Hematopoietic multipotent progenitor cell treated with erythropoietin and hydrocortisone succinate and interleukin-3 and kit ligand, for 4 days (in vitro differentiated cells): ENCODE measurements at regions not wholly inside any gene's neighbourhood (a gene's known extent, or its start where the extent isn't known, plus 50 kb on each side); places are given as distances from the start of the nearest gene placed in this dataset.
A peak's percentile ranks its signal among the peaks of the same experiment; 100 is the strongest.

Source experiments
- DNase-seq: peaks from one replicate; pipeline ENCODE4 v3.0.0-alpha.2; 2015

GRCh38 chr15:47887241-47887800 is 170.0 kb downstream of the SEMA6D start:
- DNase-seq, result no peak

- DNase-seq, result no peak
Observed at GRCh38 chr15:47888385-47889100, 171.2 kb downstream of the SEMA6D start.

- no peak for DNase-seq
Observed at GRCh38 chr15:47890397-47891150, 173.3 kb downstream of the SEMA6D start.

GRCh38 chr15:47897525-47897924 is 180.2 kb downstream of the SEMA6D start:
- no peak for DNase-seq

GRCh38 chr15:47900751-47901150 is 183.4 kb downstream of the SEMA6D start:
- DNase-seq, result no peak

GRCh38 chr15:47903368-47903767 is 186.1 kb downstream of the SEMA6D start:
- DNase-seq, result no peak

- DNase-seq, result no peak
Observed at GRCh38 chr15:47908486-47908885, 191.2 kb downstream of the SEMA6D start.

GRCh38 chr15:47908950-47909670 is 191.8 kb downstream of the SEMA6D start:
- no peak for DNase-seq

- DNase-seq, result peak; percentile 26
Observed at GRCh38 chr15:47912910-47913309, 195.6 kb downstream of the SEMA6D start.

- DNase-seq, result peak; percentile 32
Observed at GRCh38 chr15:47917881-47918280, 200.6 kb downstream of the SEMA6D start.

GRCh38 chr15:47918877-47919276 is 201.6 kb downstream of the SEMA6D start:
- no peak for DNase-seq

GRCh38 chr15:47924381-47924780 is 196.4 kb upstream of the SLC24A5 start:
- no peak for DNase-seq

GRCh38 chr15:47929138-47929803 is 191.5 kb upstream of the SLC24A5 start:
- no peak for DNase-seq

- no peak for DNase-seq
Observed at GRCh38 chr15:47932261-47932660, 188.5 kb upstream of the SLC24A5 start.

GRCh38 chr15:47932951-47933641 is 187.7 kb upstream of the SLC24A5 start:
- DNase-seq, result no peak

- DNase-seq, result no peak
Observed at GRCh38 chr15:47933865-47934264, 186.9 kb upstream of the SLC24A5 start.

GRCh38 chr15:47934342-47934741 is 186.4 kb upstream of the SLC24A5 start:
- DNase-seq, result no peak

GRCh38 chr15:47937834-47938233 is 183.0 kb upstream of the SLC24A5 start:
- DNase-seq, result no peak

GRCh38 chr15:47944637-47945288 is 176.0 kb upstream of the SLC24A5 start:
- no peak for DNase-seq

- no peak for DNase-seq
Observed at GRCh38 chr15:47945872-47946650, 174.7 kb upstream of the SLC24A5 start.

GRCh38 chr15:47949815-47950214 is 171.0 kb upstream of the SLC24A5 start:
- no peak for DNase-seq
